Astrocyte (in vitro differentiated cells and primary cell): ENCODE measurements at regions not wholly inside any gene's neighbourhood (a gene's known extent, or its start where the extent isn't known, plus 50 kb on each side); places are given as distances from the start of the nearest gene placed in this dataset.

ENCODE experiments used
- DNase-seq: peaks from one replicate; pipeline ENCODE4 v3.0.0-alpha.2; 2010; ENCODE audit warnings: low read depth
- FAIRE-seq: peaks from 2 replicates; lab custom pipeline; 2011; peaks lifted over from hg19 to GRCh38; lab: Jason Lieb, UNC
- H2AFZ ChIP-seq: 2 replicates; pipeline ENCODE4 v1.6.0; 2012; ENCODE audit warnings: low read depth, low read length, inconsistent platforms
- H3K27ac ChIP-seq: 2 replicates; pipeline ENCODE4 v1.5.1; 2011; ENCODE audit warnings: low read depth, low read length, inconsistent platforms
- H3K27me3 ChIP-seq: 2 replicates; pipeline ENCODE4 v1.6.0; 2011; ENCODE audit warnings: low read length, inconsistent platforms; ENCODE audit not compliant: insufficient read depth
- H3K36me3 ChIP-seq: 2 replicates; pipeline ENCODE4 v1.5.1; 2011; ENCODE audit warnings: low read length, inconsistent platforms; ENCODE audit not compliant: insufficient read depth
- H3K4me1 ChIP-seq: 2 replicates; pipeline ENCODE4 v1.5.1; 2011; ENCODE audit warnings: low read length, inconsistent platforms; ENCODE audit not compliant: insufficient read depth
- H3K4me2 ChIP-seq: 2 replicates; pipeline ENCODE4 v1.6.0; 2012; ENCODE audit warnings: low read length, inconsistent platforms
- H3K4me3 ChIP-seq: 2 replicates; pipeline ENCODE4 v1.5.1; 2011; ENCODE audit warnings: low read depth, mild to moderate bottlenecking, low read length, inconsistent platforms; ENCODE audit not compliant: insufficient read depth
- H3K79me2 ChIP-seq: 2 replicates; pipeline ENCODE4 v1.6.0; 2012; ENCODE audit warnings: mild to moderate bottlenecking, low read length, inconsistent platforms; ENCODE audit not compliant: insufficient read depth
- H3K9ac ChIP-seq: 2 replicates; pipeline ENCODE4 v1.6.0; 2012; ENCODE audit warnings: mild to moderate bottlenecking, low read length, inconsistent platforms
- H3K9me3 ChIP-seq: 2 replicates; pipeline ENCODE4 v1.5.1; 2012; ENCODE audit warnings: low read depth, mild to moderate bottlenecking, low read length, inconsistent platforms; ENCODE audit not compliant: insufficient read depth
- H4K20me1 ChIP-seq: 2 replicates; pipeline ENCODE4 v1.6.0; 2012; ENCODE audit warnings: low read length, inconsistent platforms; ENCODE audit not compliant: insufficient read depth
- H3K27ac Mint-ChIP-seq: one replicate; pipeline ENCODE4 v1.8.0; 2021; ENCODE audit warnings: mild to moderate bottlenecking, mixed read lengths; ENCODE audit not compliant: unreplicated experiment
- H3K27me3 Mint-ChIP-seq: one replicate; pipeline ENCODE4 v1.8.0; 2021; ENCODE audit warnings: low read depth, mixed read lengths; ENCODE audit not compliant: unreplicated experiment
- H3K36me3 Mint-ChIP-seq: one replicate; pipeline ENCODE4 v1.8.0; 2021; ENCODE audit warnings: low read depth, mixed read lengths; ENCODE audit not compliant: unreplicated experiment
- H3K4me1 Mint-ChIP-seq: one replicate; pipeline ENCODE4 v1.8.0; 2021; ENCODE audit warnings: low read depth, mixed read lengths; ENCODE audit not compliant: unreplicated experiment
- H3K4me3 Mint-ChIP-seq: one replicate; pipeline ENCODE4 v1.8.0; 2021; ENCODE audit warnings: mild to moderate bottlenecking, moderate library complexity, mixed read lengths; ENCODE audit not compliant: unreplicated experiment
- H3K9me3 Mint-ChIP-seq: one replicate; pipeline ENCODE4 v1.8.0; 2021; ENCODE audit warnings: mild to moderate bottlenecking, mixed read lengths; ENCODE audit not compliant: unreplicated experiment
- CTCF ChIP-seq: IDR thresholded peaks from 2 replicates; pipeline ENCODE4 v1.5.1; 2011; ENCODE audit warnings: low read depth, mild to moderate bottlenecking, inconsistent platforms, low read length, moderate library complexity; ENCODE audit not compliant: insufficient read depth
- EZH2 ChIP-seq: IDR thresholded peaks from 2 replicates; pipeline ENCODE4 v1.6.1; 2012; ENCODE audit warnings: mild to moderate bottlenecking, low read length, inconsistent platforms; ENCODE audit not compliant: insufficient read depth

DNA sequence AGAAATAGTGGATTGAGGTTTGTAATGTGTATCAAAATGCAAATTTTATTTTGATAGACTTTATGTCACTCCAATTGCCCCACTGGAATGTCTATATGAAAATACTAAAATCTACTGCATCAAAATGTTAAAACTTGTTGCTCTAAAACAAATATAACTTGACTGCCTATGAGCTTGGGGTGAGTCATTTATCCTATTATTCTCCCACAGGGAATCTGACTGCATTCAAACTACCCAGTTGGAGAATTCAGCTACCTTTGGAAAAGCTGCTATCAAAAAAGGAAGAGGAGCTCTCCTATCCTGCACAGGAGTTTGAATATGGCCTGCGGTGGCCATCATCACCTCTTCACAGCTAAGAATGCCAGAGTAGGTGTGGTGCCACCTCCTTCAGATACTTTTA is 173.1 kb downstream of the KLHL28 start:
- Mint-ChIP-seq H3K36me3 (no peaks in the 10 kb centered on the region), H3K4me1 (peaks cover 22% of the 10 kb centered on the region)
- no peak overlapping the region for H3K4me2 ChIP-seq

GRCh38 chr14:44785096-44785495 is 176.7 kb downstream of the KLHL28 start:
- Histone ChIP-seq H3K9me3 (no peaks in the 10 kb centered on the region), H3K4me3 (no peak overlapping the region), H2AFZ (no peak overlapping the region), H3K36me3 (no peaks in the 10 kb centered on the region), H3K9ac (no peak overlapping the region), H3K79me2 (no peaks in the 10 kb centered on the region), H3K4me1 (no peaks in the 10 kb centered on the region), H3K27ac (no peak overlapping the region), H3K4me2 (no peak overlapping the region), H4K20me1 (no peaks in the 10 kb centered on the region), H3K27me3 (no peaks in the 10 kb centered on the region)
- H3K27me3 Mint-ChIP-seq = no peaks in the 10 kb centered on the region
- no peaks in the 10 kb centered on the region for H3K36me3 Mint-ChIP-seq
- peaks cover 34% of the 10 kb centered on the region for H3K4me1 Mint-ChIP-seq
- no peak overlapping the region for H3K4me3 Mint-ChIP-seq
- no peak for TF ChIP-seq CTCF
- H3K9me3 Mint-ChIP-seq = peaks cover 2% of the 10 kb centered on the region
- H3K27ac Mint-ChIP-seq = peak overlapping the region; percentile 55
- DNase-seq (peak; percentile 56), FAIRE-seq (no peak)

More for the DNA sequence above, 173.1 kb downstream of the KLHL28 start:
- H3K9me3 Mint-ChIP-seq = peaks cover 2% of the 10 kb centered on the region
- no peak overlapping the region for H3K9ac ChIP-seq
- no peak overlapping the region for H2AFZ ChIP-seq
- H4K20me1 ChIP-seq = no peaks in the 10 kb centered on the region
- no peak overlapping the region for H3K27ac Mint-ChIP-seq
- no peaks in the 10 kb centered on the region for H3K9me3 ChIP-seq
- H3K4me1 ChIP-seq = no peaks in the 10 kb centered on the region
- no peak overlapping the region for H3K4me3 ChIP-seq
- H3K4me3 Mint-ChIP-seq = no peak overlapping the region
- DNase-seq (no peak), FAIRE-seq (no peak)
- no peak overlapping the region for H3K27ac ChIP-seq
- TF ChIP-seq EZH2 (no peak), CTCF (no peak)
- H3K36me3 ChIP-seq = no peaks in the 10 kb centered on the region
- H3K79me2 ChIP-seq = no peaks in the 10 kb centered on the region
- H3K27me3 ChIP-seq = no peaks in the 10 kb centered on the region
- no peaks in the 10 kb centered on the region for H3K27me3 Mint-ChIP-seq

GRCh38 chr14:44783901-44784300 is 177.8 kb downstream of the KLHL28 start:
- Histone ChIP-seq H4K20me1 (no peaks in the 10 kb centered on the region), H2AFZ (no peak overlapping the region), H3K36me3 (no peaks in the 10 kb centered on the region), H3K27me3 (no peaks in the 10 kb centered on the region), H3K9ac (no peak overlapping the region), H3K4me3 (no peak overlapping the region), H3K27ac (no peak overlapping the region), H3K9me3 (no peaks in the 10 kb centered on the region), H3K79me2 (no peaks in the 10 kb centered on the region), H3K4me2 (no peak overlapping the region), H3K4me1 (no peaks in the 10 kb centered on the region)
- no peaks in the 10 kb centered on the region for H3K27me3 Mint-ChIP-seq
- peaks cover 35% of the 10 kb centered on the region for H3K4me1 Mint-ChIP-seq
- H3K27ac Mint-ChIP-seq = peak overlapping the region; percentile 37
- TF ChIP-seq CTCF (no peak), EZH2 (no peak)
- no peaks in the 10 kb centered on the region for H3K36me3 Mint-ChIP-seq
- no peak overlapping the region for H3K4me3 Mint-ChIP-seq
- peaks cover 2% of the 10 kb centered on the region for H3K9me3 Mint-ChIP-seq
- FAIRE-seq (no peak), DNase-seq (no peak)
